Uterus (tissue), 3 donors: ENCODE measurements at regions not wholly inside any gene's neighbourhood (a gene's known extent, or its start where the extent isn't known, plus 50 kb on each side); places are given as distances from the start of the nearest gene placed in this dataset.
A peak's percentile ranks its signal among the peaks of the same experiment; 100 is the strongest.

Source experiments
- DNase-seq, 2 donors: peaks; one replicate each; pipeline ENCODE4 v3.0.0-alpha.2; 2019 to 2020
- H3K27ac ChIP-seq, 2 donors: fragments of 200-600 bp; sonication (generic); 1 replicate in 1 of 2; 2 replicates in 1 of 2; pipeline ENCODE4 v1.5.1; 2016 to 2018
- H3K27me3 ChIP-seq, 2 donors: fragments of 200-600 bp; sonication (generic); one replicate each; pipeline ENCODE4 v1.5.1; 2018 to 2019; ENCODE audit warnings: control low read depth in 1 of 2
- H3K36me3 ChIP-seq, 2 donors: fragments of 200-600 bp; sonication (generic); one replicate each; pipeline ENCODE4 v1.5.1; 2019; ENCODE audit warnings: control low read depth in 1 of 2
- H3K4me1 ChIP-seq, 2 donors: fragments of 200-600 bp; sonication (generic); one replicate each; pipeline ENCODE4 v1.5.1; 2018 to 2019; ENCODE audit warnings: control low read depth in 1 of 2
- H3K4me3 ChIP-seq, 2 donors: fragments of 200-600 bp; sonication (generic); 1 replicate in 1 of 2; 2 replicates in 1 of 2; pipeline ENCODE4 v1.5.1; 2018 to 2019; ENCODE audit warnings: mild to moderate bottlenecking in 1 of 2
- H3K9me3 ChIP-seq, 2 donors: fragments of 200-600 bp; sonication (generic); one replicate each; pipeline ENCODE4 v1.5.1; 2019; ENCODE audit warnings: control low read depth in 1 of 2
- CTCF ChIP-seq, 4 experiments: fragments of 200-600 bp in 2 of 4; fragments of 450-650 bp in 2 of 4; sonication (generic) in 2 of 4; IDR thresholded peaks; one replicate each; pipeline ENCODE4 v1.5.1; 2016 to 2019; ENCODE audit warnings: antibody characterized with exemption in 4 of 4, mild to moderate bottlenecking in 2 of 4, moderate library complexity in 1 of 4
- POLR2A ChIP-seq, 2 donors: fragments of 450-650 bp; IDR thresholded peaks; one replicate each; pipeline ENCODE4 v1.6.1; 2016; ENCODE audit warnings: antibody characterized with exemption in 2 of 2, mild to moderate bottlenecking in 1 of 2, moderate library complexity in 1 of 2
- intact Hi-C: fragments of 100-400 bp; cut with DNase I; formaldehyde crosslinking; loops from one replicate; pipeline ENCODE4 v1.15.1; 2023; ENCODE audit warnings: low total_unique reads
- donor health status: DM: yes; HTN: yes; CAD: no.

GRCh38 chr1:30088594-30088993, 634.8 kb downstream of the MATN1 start:
- Histone ChIP-seq H3K4me3 (no peak overlapping the region), H3K4me1 (no peaks in the 10 kb centered on the region), H3K36me3 (no peaks in the 10 kb centered on the region), H3K27ac (no peak overlapping the region), H3K27me3 (no peaks in the 10 kb centered on the region), H3K9me3 (peaks cover 0 to 11% of the 10 kb centered on the region in 2 donors)
- TF ChIP-seq CTCF (IDR thresholded peaks at IDR 0.05) = no peak
- no peak for TF ChIP-seq POLR2A (IDR thresholded peaks at IDR 0.05)
- DNase-seq = no peak
- intact Hi-C loops = loop anchor here (10.0 kb wide), 1 partner anchor 844 kb away; no protein-coding TSS in a partner anchor

- H3K4me1 ChIP-seq = no peaks in the 10 kb centered on the region
- TF ChIP-seq CTCF (IDR thresholded peaks at IDR 0.05) (peak in 1 of 4 experiments; percentile 14), POLR2A (IDR thresholded peaks at IDR 0.05) (no peak)
- no peaks in the 10 kb centered on the region for H3K36me3 ChIP-seq
- intact Hi-C loops = loop anchor here (10.0 kb wide), 1 partner anchor 843 kb away; no protein-coding TSS in a partner anchor
- no peak for DNase-seq
- no peak overlapping the region for H3K27ac ChIP-seq
- peaks cover 0 to 9% of the 10 kb centered on the region in 2 donors for H3K9me3 ChIP-seq
- H3K27me3 ChIP-seq = no peaks in the 10 kb centered on the region
- H3K4me3 ChIP-seq = no peak overlapping the region
These were observed 635.9 kb downstream of the MATN1 start for GRCh38 chr1:30087465-30087864.

GRCh38 chr1:30085811-30086770, 637.3 kb downstream of the MATN1 start:
- peak; percentile 51 to 64 for DNase-seq
- H3K9me3 ChIP-seq = no peaks in the 10 kb centered on the region
- no peaks in the 10 kb centered on the region for H3K36me3 ChIP-seq
- TF ChIP-seq CTCF (IDR thresholded peaks at IDR 0.05) (peak; percentile 51 to 82 (median 76)), POLR2A (IDR thresholded peaks at IDR 0.05) (no peak)
- no peaks in the 10 kb centered on the region for H3K4me1 ChIP-seq
- intact Hi-C loops = loop anchor here (10.0 kb wide), 1 partner anchor 841 kb away; no protein-coding TSS in a partner anchor
- H3K27me3 ChIP-seq = no peaks in the 10 kb centered on the region
- peak overlapping the region in 1 of 2 donors; percentile 42 for H3K27ac ChIP-seq
- no peak overlapping the region for H3K4me3 ChIP-seq

- H3K27ac ChIP-seq = no peak overlapping the region
- no peaks in the 10 kb centered on the region for H3K9me3 ChIP-seq
- no peak for DNase-seq
- no peaks in the 10 kb centered on the region for H3K4me1 ChIP-seq
- TF ChIP-seq POLR2A (IDR thresholded peaks at IDR 0.05) (no peak), CTCF (IDR thresholded peaks at IDR 0.05) (no peak)
- intact Hi-C loops = loop anchor here (10.0 kb wide), 1 partner anchor 840 kb away; no protein-coding TSS in a partner anchor
- H3K4me3 ChIP-seq = no peak overlapping the region
- H3K36me3 ChIP-seq = no peaks in the 10 kb centered on the region
- no peaks in the 10 kb centered on the region for H3K27me3 ChIP-seq
These were observed 638.3 kb downstream of the MATN1 start for GRCh38 chr1:30084909-30085571.
